Heart left ventricle (tissue), 13 donors: ENCODE measurements at regions not wholly inside any gene's neighbourhood (a gene's known extent, or its start where the extent isn't known, plus 50 kb on each side); places are given as distances from the start of the nearest gene placed in this dataset.
A peak's percentile ranks its signal among the peaks of the same experiment; 100 is the strongest.

Source experiments
- CTCF ChIP-seq, 12 donors: fragments of 200-600 bp; sonication (generic) in 4 of 12; IDR thresholded peaks; one replicate each; pipeline versions ENCODE4 v1.5.0 to v1.8.0; 2018 to 2022; ENCODE audit warnings: antibody characterized with exemption in 12 of 12, mild to moderate bottlenecking in 5 of 12
- POLR2A ChIP-seq, 2 donors: fragments of 450-650 bp; IDR thresholded peaks; one replicate each; pipeline ENCODE4 v1.6.1; 2017; ENCODE audit warnings: antibody characterized with exemption in 2 of 2, mild to moderate bottlenecking in 2 of 2, moderate library complexity in 2 of 2
- donor health status: ischemic (EF 13 %, LVEDD 7.1; RV severe dilation, severe dysfunction).
- donor health status: DM: no; HTN: yes; CAD: no.
- donor health status: DM: no; HTN: no; CAD: no.
- donor health status: ischemic (EF 25% LVEDD 6.9; RV normal size, moderate dysfunction).
- donor health status: ischemic (EF 25% LVEDD 5.7; RV mildly dilated, moderate dysfunction).
- donor health status: ischemic (EF 35%, LVEDD 5.7; RV mildly dilated, moderate dysfunction).
- donor health status: nonischemic (EF 11% LVEDD 7.7; RV severe dilation, severe dysfunction).
- donor health status: DM: yes; HTN: yes; CAD: no.
- donor health status: PGD.
- donor health status: ischemic (EF 29% LVEDD 5.4; RV normal size, mild dysfunction).
- donor health status: nonischemic (EF 23%, LVEDD 6.1; RV moderate dilation, normal function).

- no peak for TF ChIP-seq CTCF (IDR thresholded peaks at IDR 0.05)
- peak in 1 of 2 donors; percentile 86 for TF ChIP-seq POLR2A (IDR thresholded peaks at IDR 0.05)
These were observed 79.7 kb upstream of the CHD2 start for GRCh38 chr15:92820236-92821021.
